Stimulated activated naive B cell treated with anti-CD40 and anti-IgM and Interleukin-4, amounts not matched to agents 10 μg/mL and 1 μg/mL and 100 μg/mL, for 72 hours (primary cell): ENCODE measurements at regions not wholly inside any gene's neighbourhood (a gene's known extent, or its start where the extent isn't known, plus 50 kb on each side); places are given as distances from the start of the nearest gene placed in this dataset.
A peak's percentile ranks its signal among the peaks of the same experiment; 100 is the strongest.
"Not testable (repeated sequence)": the region's sequence is repeated elsewhere in the genome, so short reads cannot be mapped to it uniquely, and the experiment has no call there.

Experiments used
- ATAC-seq, 2 donors: fragments of 150-1000 bp; cut with Tn5 transposase; replicated peaks; 2 replicates each; pipeline ENCODE4 v1.10.0; 2021; ENCODE audit warnings: moderate library complexity in 1 of 2
- DNase-seq: peaks from one replicate; pipeline ENCODE4 v3.0.0; 2021
- H3K27ac Mint-ChIP-seq: one replicate; pipeline ENCODE4 v1.8.0; 2022; ENCODE audit warnings: mild to moderate bottlenecking, mixed read lengths
- H3K27me3 Mint-ChIP-seq, 2 donors: one replicate each; pipeline ENCODE4 v1.8.0; 2022; ENCODE audit warnings: mixed read lengths in 2 of 2
- H3K36me3 Mint-ChIP-seq, 2 donors: one replicate each; pipeline ENCODE4 v1.8.0; 2022; ENCODE audit warnings: mixed read lengths in 2 of 2, mild to moderate bottlenecking in 1 of 2
- H3K4me1 Mint-ChIP-seq, 2 donors: one replicate each; pipeline ENCODE4 v1.8.0; 2022; ENCODE audit warnings: mixed read lengths in 2 of 2, mild to moderate bottlenecking in 1 of 2
- H3K4me3 Mint-ChIP-seq, 2 donors: one replicate each; pipeline ENCODE4 v1.8.0; 2022; ENCODE audit warnings: mild to moderate bottlenecking in 2 of 2, mixed read lengths in 2 of 2, moderate library complexity in 1 of 2
- H3K9me3 Mint-ChIP-seq, 2 donors: one replicate each; pipeline ENCODE4 v1.8.0; 2022; ENCODE audit warnings: mixed read lengths in 2 of 2, mild to moderate bottlenecking in 1 of 2

GRCh38 chr2:106282462-106283170 lies 88.5 kb upstream of the UXS1 start:
- Mint-ChIP-seq H3K9me3 (no peaks in the 10 kb centered on the region), H3K4me1 (no peaks in the 10 kb centered on the region), H3K27ac (no peak overlapping the region), H3K4me3 (no peak overlapping the region), H3K36me3 (no peaks in the 10 kb centered on the region), H3K27me3 (peaks cover 13 to 28% of the 10 kb centered on the region in 2 donors)
- ATAC-seq (no peak), DNase-seq (no peak)

- not testable (repeated sequence) for DNase-seq, ATAC-seq, H3K9me3 Mint-ChIP-seq, H3K4me1 Mint-ChIP-seq, H3K36me3 Mint-ChIP-seq, H3K4me3 Mint-ChIP-seq, H3K27ac Mint-ChIP-seq
- H3K27me3 Mint-ChIP-seq = peaks cover 13 to 28% of the 10 kb centered on the region in 2 donors
Measured at GRCh38 chr2:106281907-106282430, 87.9 kb upstream of the UXS1 start.

GRCh38 chr2:106280722-106281446 lies 86.8 kb upstream of the UXS1 start:
- H3K27me3 Mint-ChIP-seq = peaks cover 13 to 28% of the 10 kb centered on the region in 2 donors
- H3K9me3 Mint-ChIP-seq = no peaks in the 10 kb centered on the region
- H3K4me3 Mint-ChIP-seq = no peak overlapping the region
- no peak for ATAC-seq
- no peaks in the 10 kb centered on the region for H3K4me1 Mint-ChIP-seq
- H3K36me3 Mint-ChIP-seq = no peaks in the 10 kb centered on the region
- no peak overlapping the region for H3K27ac Mint-ChIP-seq
- no peak for DNase-seq

- no peak overlapping the region for H3K4me3 Mint-ChIP-seq
Measured at GRCh38 chr2:106280224-106280623, 86.1 kb upstream of the UXS1 start.

GRCh38 chr2:106278112-106278876 lies 84.2 kb upstream of the UXS1 start:
- Mint-ChIP-seq H3K27ac (no peak overlapping the region), H3K36me3 (no peaks in the 10 kb centered on the region), H3K27me3 (peaks cover 8 to 21% of the 10 kb centered on the region in 2 donors), H3K4me3 (no peak overlapping the region), H3K4me1 (no peaks in the 10 kb centered on the region), H3K9me3 (peaks cover 1 to 2% of the 10 kb centered on the region in 2 donors)
- DNase-seq (no peak), ATAC-seq (no peak)

More at GRCh38 chr2:106280224-106280623, 86.1 kb upstream of the UXS1 start:
- DNase-seq = no peak
- no peak for ATAC-seq
- H3K9me3 Mint-ChIP-seq = no peaks in the 10 kb centered on the region
- H3K36me3 Mint-ChIP-seq = no peaks in the 10 kb centered on the region
- H3K27me3 Mint-ChIP-seq = peaks cover 13 to 28% of the 10 kb centered on the region in 2 donors
- no peaks in the 10 kb centered on the region for H3K4me1 Mint-ChIP-seq
- no peak overlapping the region for H3K27ac Mint-ChIP-seq

- H3K27ac Mint-ChIP-seq = no peak overlapping the region
- H3K36me3 Mint-ChIP-seq = no peaks in the 10 kb centered on the region
- peaks cover under 1 to 2% of the 10 kb centered on the region in 2 donors for H3K4me1 Mint-ChIP-seq
- H3K9me3 Mint-ChIP-seq = peaks cover 2 to 4% of the 10 kb centered on the region in 2 donors
- peaks cover 0 to 13% of the 10 kb centered on the region in 2 donors for H3K27me3 Mint-ChIP-seq
- no peak overlapping the region for H3K4me3 Mint-ChIP-seq
- DNase-seq (no peak), ATAC-seq (no peak)
Measured at GRCh38 chr2:106277426-106277825, 83.3 kb upstream of the UXS1 start.

- H3K36me3 Mint-ChIP-seq = no peaks in the 10 kb centered on the region
- H3K4me1 Mint-ChIP-seq = peaks cover 6 to 12% of the 10 kb centered on the region in 2 donors
- ATAC-seq (no peak), DNase-seq (no peak)
- peaks cover 7 to 10% of the 10 kb centered on the region in 2 donors for H3K27me3 Mint-ChIP-seq
- no peak overlapping the region for H3K4me3 Mint-ChIP-seq
- H3K9me3 Mint-ChIP-seq = peaks cover 2 to 5% of the 10 kb centered on the region in 2 donors
- no peak overlapping the region for H3K27ac Mint-ChIP-seq
Measured at GRCh38 chr2:106275971-106276370, 81.9 kb upstream of the UXS1 start.

GRCh38 chr2:106274668-106275067 lies 80.6 kb upstream of the UXS1 start:
- Mint-ChIP-seq H3K4me1 (peaks cover 14 to 24% of the 10 kb centered on the region in 2 donors), H3K27ac (no peak overlapping the region), H3K36me3 (no peaks in the 10 kb centered on the region), H3K27me3 (peaks cover 10 to 15% of the 10 kb centered on the region in 2 donors), H3K9me3 (peaks cover 2 to 5% of the 10 kb centered on the region in 2 donors), H3K4me3 (no peak overlapping the region)
- DNase-seq = no peak
- ATAC-seq = no peak

GRCh38 chr2:106272216-106272807 lies 78.2 kb upstream of the UXS1 start:
- no peak for DNase-seq
- peaks cover 10 to 23% of the 10 kb centered on the region in 2 donors for H3K27me3 Mint-ChIP-seq
- H3K27ac Mint-ChIP-seq = no peak overlapping the region
- no peaks in the 10 kb centered on the region for H3K36me3 Mint-ChIP-seq
- no peak overlapping the region for H3K4me3 Mint-ChIP-seq
- H3K9me3 Mint-ChIP-seq = peaks cover 2 to 5% of the 10 kb centered on the region in 2 donors
- ATAC-seq = no peak
- H3K4me1 Mint-ChIP-seq = peaks cover 16 to 29% of the 10 kb centered on the region in 2 donors

GRCh38 chr2:106270471-106270891 lies 76.4 kb upstream of the UXS1 start:
- Mint-ChIP-seq H3K27me3 (peaks cover 10 to 23% of the 10 kb centered on the region in 2 donors), H3K4me3 (peak overlapping the region; percentile 91 to 93), H3K36me3 (no peaks in the 10 kb centered on the region), H3K27ac (peak overlapping the region; percentile 56), H3K4me1 (peaks cover 16 to 29% of the 10 kb centered on the region in 2 donors), H3K9me3 (peaks cover 2 to 5% of the 10 kb centered on the region in 2 donors)
- ATAC-seq = peak in 1 of 2 donors; percentile 33
- no peak for DNase-seq

- peak overlapping the region; percentile 91 to 93 for H3K4me3 Mint-ChIP-seq
- peaks cover 10 to 23% of the 10 kb centered on the region in 2 donors for H3K27me3 Mint-ChIP-seq
- peaks cover 16 to 29% of the 10 kb centered on the region in 2 donors for H3K4me1 Mint-ChIP-seq
- DNase-seq (peak; percentile 36), ATAC-seq (peak; percentile 88 to 93)
- H3K9me3 Mint-ChIP-seq = peaks cover 2 to 5% of the 10 kb centered on the region in 2 donors
- H3K36me3 Mint-ChIP-seq = no peaks in the 10 kb centered on the region
- peak overlapping the region; percentile 49 for H3K27ac Mint-ChIP-seq
Measured at GRCh38 chr2:106269591-106270291, 75.6 kb upstream of the UXS1 start.

- Mint-ChIP-seq H3K4me3 (no peak overlapping the region), H3K4me1 (peaks cover 16 to 29% of the 10 kb centered on the region in 2 donors), H3K27ac (no peak overlapping the region), H3K27me3 (peaks cover 10 to 23% of the 10 kb centered on the region in 2 donors), H3K9me3 (peaks cover 0 to 2% of the 10 kb centered on the region in 2 donors), H3K36me3 (no peaks in the 10 kb centered on the region)
- ATAC-seq (no peak), DNase-seq (no peak)
Measured at GRCh38 chr2:106267997-106268396, 73.9 kb upstream of the UXS1 start.

- Mint-ChIP-seq H3K4me3 (peak overlapping the region in 1 of 2 donors; percentile 21), H3K9me3 (no peaks in the 10 kb centered on the region), H3K27ac (no peak overlapping the region), H3K4me1 (no peaks in the 10 kb centered on the region), H3K36me3 (no peaks in the 10 kb centered on the region), H3K27me3 (peaks cover 0 to 5% of the 10 kb centered on the region in 2 donors)
- DNase-seq = no peak
- ATAC-seq = no peak
Measured at GRCh38 chr2:106261871-106262321, 67.8 kb upstream of the UXS1 start.
